ENCODE measurements at regions not wholly inside any gene's neighbourhood (a gene's known extent, or its start where the extent isn't known, plus 50 kb on each side); places are given as distances from the start of the nearest gene placed in this dataset.

GRCh38 chr11:114915871-114916805 is 237.8 kb downstream of the NXPE2 start:
- no peak for TF ChIP-seq TAF1 (conservative IDR thresholded peaks at IDR 0.05)
- no peak for TF ChIP-seq MAX (IDR thresholded peaks at IDR 0.05)
- no peak for TF ChIP-seq RAD21 (IDR thresholded peaks at IDR 0.05)
